IMR-90 (cell line): ENCODE measurements at regions not wholly inside any gene's neighbourhood (a gene's known extent, or its start where the extent isn't known, plus 50 kb on each side); places are given as distances from the start of the nearest gene placed in this dataset.

Experiments used
- MAZ ChIP-seq: IDR thresholded peaks from 2 replicates; pipeline ENCODE4 v1.6.1; 2012; ENCODE audit warnings: low read depth, mild to moderate bottlenecking, low read length, improper control_type of control experiment, moderate library complexity, borderline replicate concordance
- MXI1 ChIP-seq: IDR thresholded peaks from 2 replicates; pipeline ENCODE4 v1.6.1; 2012; ENCODE audit warnings: low read depth, mild to moderate bottlenecking, low read length, moderate library complexity, borderline replicate concordance
- POLR2A ChIP-seq: IDR thresholded peaks from 2 replicates; pipeline ENCODE4 v1.6.1; 2012; ENCODE audit warnings: mild to moderate bottlenecking, low read depth, low read length
- RAD21 ChIP-seq: IDR thresholded peaks from 2 replicates; pipeline ENCODE4 v1.6.1; 2012; ENCODE audit warnings: low read length, improper control_type of control experiment
- RCOR1 ChIP-seq: IDR thresholded peaks from 2 replicates; pipeline ENCODE4 v1.6.1; 2012; ENCODE audit warnings: mild to moderate bottlenecking, low read length, improper control_type of control experiment; ENCODE audit not compliant: insufficient replicate concordance
- TF ChIP-seq, protein P1 (sequence below): conservative IDR thresholded peaks from 2 replicates; pipeline ENCODE4 v1.5.1; 2012; ENCODE audit warnings: mild to moderate bottlenecking, low read depth, low read length, improper control_type of control experiment

DNA sequence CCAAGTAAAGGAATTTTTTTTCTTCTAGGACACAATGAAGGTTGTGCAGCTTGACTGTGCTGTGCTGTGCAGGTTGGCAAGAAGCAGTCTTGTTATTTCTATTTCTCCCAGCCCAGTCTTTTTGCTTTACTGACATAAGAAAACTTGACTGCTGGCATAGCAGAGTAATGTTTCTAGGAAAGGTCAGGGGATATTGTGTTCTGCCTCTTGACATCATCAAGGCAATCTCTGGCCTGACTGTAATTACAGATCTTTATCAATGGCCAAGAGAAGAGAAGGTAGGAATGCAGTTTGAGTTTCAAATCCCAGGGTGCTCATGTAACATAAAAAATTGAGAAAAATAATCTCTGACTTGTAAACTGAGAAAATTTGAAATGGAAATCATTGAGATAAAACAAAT lies 226.3 kb upstream of the ADGRL4 start:
- TF ChIP-seq POLR2A: no peak
- TF ChIP-seq, protein P1, sequence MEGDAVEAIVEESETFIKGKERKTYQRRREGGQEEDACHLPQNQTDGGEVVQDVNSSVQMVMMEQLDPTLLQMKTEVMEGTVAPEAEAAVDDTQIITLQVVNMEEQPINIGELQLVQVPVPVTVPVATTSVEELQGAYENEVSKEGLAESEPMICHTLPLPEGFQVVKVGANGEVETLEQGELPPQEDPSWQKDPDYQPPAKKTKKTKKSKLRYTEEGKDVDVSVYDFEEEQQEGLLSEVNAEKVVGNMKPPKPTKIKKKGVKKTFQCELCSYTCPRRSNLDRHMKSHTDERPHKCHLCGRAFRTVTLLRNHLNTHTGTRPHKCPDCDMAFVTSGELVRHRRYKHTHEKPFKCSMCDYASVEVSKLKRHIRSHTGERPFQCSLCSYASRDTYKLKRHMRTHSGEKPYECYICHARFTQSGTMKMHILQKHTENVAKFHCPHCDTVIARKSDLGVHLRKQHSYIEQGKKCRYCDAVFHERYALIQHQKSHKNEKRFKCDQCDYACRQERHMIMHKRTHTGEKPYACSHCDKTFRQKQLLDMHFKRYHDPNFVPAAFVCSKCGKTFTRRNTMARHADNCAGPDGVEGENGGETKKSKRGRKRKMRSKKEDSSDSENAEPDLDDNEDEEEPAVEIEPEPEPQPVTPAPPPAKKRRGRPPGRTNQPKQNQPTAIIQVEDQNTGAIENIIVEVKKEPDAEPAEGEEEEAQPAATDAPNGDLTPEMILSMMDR: no peak
- TF ChIP-seq RAD21: no peak
- no peak for TF ChIP-seq MAZ
- no peak for TF ChIP-seq MXI1
- no peak for TF ChIP-seq RCOR1
